Hepatocyte (in vitro differentiated cells): ENCODE measurements at regions not wholly inside any gene's neighbourhood (a gene's known extent, or its start where the extent isn't known, plus 50 kb on each side); places are given as distances from the start of the nearest gene placed in this dataset.

Experiments used
- CTCF ChIP-seq: fragments of 200-600 bp; sonication (generic); IDR thresholded peaks from 2 replicates; pipeline ENCODE4 v1.5.1; 2016; ENCODE audit warnings: antibody characterized with exemption, mild to moderate bottlenecking; ENCODE audit not compliant: poor library complexity
- EZH2 ChIP-seq: fragments of 200-600 bp; sonication (generic); IDR thresholded peaks from 2 replicates; pipeline ENCODE4 v1.6.1; 2016; ENCODE audit warnings: antibody characterized with exemption, mild to moderate bottlenecking, borderline replicate concordance
- EZH2phosphoT487 ChIP-seq: fragments of 200-600 bp; sonication (generic); IDR thresholded peaks from one replicate; pipeline ENCODE4 v1.6.1; 2018; ENCODE audit warnings: antibody characterized with exemption, mild to moderate bottlenecking, low read depth, moderate library complexity; ENCODE audit not compliant: unreplicated experiment, severe bottlenecking

GRCh38 chr17:5708344-5708743 lies 124.0 kb upstream of the NLRP1 start:
- TF ChIP-seq CTCF (no peak), EZH2phosphoT487 (no peak), EZH2 (no peak)
